K562 (cell line): ENCODE measurements at regions not wholly inside any gene's neighbourhood (a gene's known extent, or its start where the extent isn't known, plus 50 kb on each side); places are given as distances from the start of the nearest gene placed in this dataset.

ENCODE experiments used
- ATAC-seq: fragments of 200-7000 bp; cut with Tn5 transposase; 3 replicates; pipeline ENCODE4 v1.9.1; 2020; ENCODE audit warnings: moderate library complexity
- BruUV-seq: library from RNA; stranded (reverse); fragments of 400-500 nt; replicated peaks from 2 replicates; lab custom pipeline; 2021; lab: Mats Ljungman, UMichigan
- CTCF ChIA-PET: fragments of 300-600 bp; formaldehyde crosslinking; extraction: SDS; loops from one replicate; lab custom pipeline; 2021; ENCODE audit warnings: low intra/inter-chr PET ratio; lab: Yijun Ruan, JAX
- POLR2A ChIA-PET: fragments of 300-600, 350-650 bp; sonication (Branson Sonifier 250); formaldehyde crosslinking; extraction: SDS; loops from one replicate; lab custom pipeline; 2021; ENCODE audit warnings: antibody characterized with exemption, inconsistent platforms; lab: Yijun Ruan, JAX
- DNase-seq, 4 experiments: peaks; one replicate each; pipeline versions ENCODE4 v3.0.0 to v3.0.0-alpha.2; 2011 to 2018; ENCODE audit warnings: low spot score in 3 of 4, mixed read lengths in 3 of 4; ENCODE audit errors: extremely low read depth in 1 of 4
- FAIRE-seq: peaks from 2 replicates; lab custom pipeline; 2011; peaks lifted over from hg19 to GRCh38; lab: Jason Lieb, UNC
- H2AFZ ChIP-seq: 2 replicates; pipeline ENCODE4 v1.6.0; 2011; ENCODE audit warnings: low read depth, low read length, control low read depth, inconsistent platforms
- H3K27ac ChIP-seq: fragments of 200-600 bp; 3 replicates; pipeline ENCODE4 v1.8.0; 2011; ENCODE audit warnings: low read depth, mild to moderate bottlenecking, control low read depth, inconsistent platforms, low read length, moderate library complexity, mixed read lengths; ENCODE audit errors: extremely low read depth
- H3K27me3 ChIP-seq, 2 experiments: fragments of 300-600 bp in 1 of 2; 2 replicates in 1 of 2; 3 replicates in 1 of 2; pipeline versions ENCODE4 v1.6.0 to v1.8.0; 2011; ENCODE audit warnings: inconsistent platforms in 2 of 2, low read length in 2 of 2, mild to moderate bottlenecking in 1 of 2, mixed read lengths in 1 of 2, moderate library complexity in 1 of 2; ENCODE audit not compliant: control insufficient read depth in 2 of 2, insufficient read depth in 2 of 2
- H3K36me3 ChIP-seq: fragments of 300-600 bp; 3 replicates; pipeline ENCODE4 v1.8.0; 2011; ENCODE audit warnings: mild to moderate bottlenecking, low read length, inconsistent platforms; ENCODE audit not compliant: control insufficient read depth, insufficient read depth
- H3K4me1 ChIP-seq, 2 experiments: fragments of 200-600 bp in 1 of 2; replicated peaks in 1 of 2; 2 replicates in 1 of 2; 3 replicates in 1 of 2; pipeline versions ENCODE4 v1.5.1 to v1.8.0; 2011; ENCODE audit warnings: inconsistent platforms in 2 of 2, low read length in 2 of 2, mild to moderate bottlenecking in 1 of 2, mixed read lengths in 1 of 2, moderate library complexity in 1 of 2; ENCODE audit not compliant: control insufficient read depth in 2 of 2, insufficient read depth in 2 of 2
- H3K4me2 ChIP-seq: 2 replicates; pipeline ENCODE4 v1.6.1; 2011; ENCODE audit warnings: low read length, control low read depth, inconsistent platforms, mixed read lengths; ENCODE audit not compliant: insufficient read depth
- H3K4me3 ChIP-seq: fragments of 200-600 bp; sonication (generic), shearing (Covaris generic); 2 replicates; pipeline ENCODE4 v1.5.1; 2016; ENCODE audit warnings: control low read depth, inconsistent platforms
- H3K79me2 ChIP-seq: fragments of 200-600 bp; 3 replicates; pipeline ENCODE4 v1.8.0; 2011; ENCODE audit warnings: low read length, inconsistent platforms; ENCODE audit not compliant: control insufficient read depth, insufficient read depth
- H3K9ac ChIP-seq, 2 experiments: 2 replicates each; pipeline versions ENCODE4 v1.6.0 to v1.6.1; 2011; ENCODE audit warnings: low read depth in 2 of 2, low read length in 2 of 2, control low read depth in 1 of 2, inconsistent platforms in 1 of 2, mild to moderate bottlenecking in 1 of 2, mixed read lengths in 1 of 2; ENCODE audit not compliant: insufficient read depth in 1 of 2
- H3K9me1 ChIP-seq: one replicate; pipeline ENCODE4 v1.6.0; 2011; ENCODE audit warnings: inconsistent platforms, mild to moderate bottlenecking, low read length, moderate library complexity; ENCODE audit not compliant: control insufficient read depth, insufficient read depth
- H3K9me3 ChIP-seq: replicated peaks from 2 replicates; pipeline ENCODE4 v1.5.1; 2011; ENCODE audit warnings: low read depth, low read length, inconsistent platforms; ENCODE audit not compliant: control insufficient read depth, insufficient read depth
- H4K20me1 ChIP-seq: replicated peaks from 2 replicates; pipeline ENCODE4 v1.6.1; 2011; ENCODE audit warnings: low read length, inconsistent platforms, mixed read lengths; ENCODE audit not compliant: control insufficient read depth, insufficient read depth
- ETS1 ChIP-seq: conservative IDR thresholded peaks from 2 replicates; pipeline ENCODE4 v1.6.1; 2011; ENCODE audit warnings: low read depth, mild to moderate bottlenecking, low read length; ENCODE audit not compliant: control insufficient read depth
- IFI16 ChIP-seq: fragments of 250-450 bp; sonication (Bioruptor Pico); IDR thresholded peaks from 2 replicates; pipeline ENCODE4 v2.1.2; 2022; ENCODE audit warnings: mild to moderate bottlenecking, inconsistent platforms
- SRSF9 ChIP-seq: fragments of 200-400 bp; formaldehyde crosslinking; IDR thresholded peaks from 2 replicates; pipeline ENCODE4 v1.6.1; 2017; ENCODE audit warnings: low read depth, low read length, borderline replicate concordance
- TFAP4 ChIP-seq: sonication (generic); formaldehyde crosslinking; IDR thresholded peaks from 2 replicates; pipeline ENCODE4 v1.8.0; 2022; ENCODE audit warnings: missing genetic modification reagents, mild to moderate bottlenecking, moderate library complexity, borderline replicate concordance
- ZBTB40 ChIP-seq, 2 experiments: fragments of 450-650 bp in 1 of 2; sonication (generic) in 1 of 2; formaldehyde crosslinking in 1 of 2; IDR thresholded peaks; 2 replicates each; pipeline versions ENCODE4 v1.7.1 to v1.9.0; 2016 to 2022; ENCODE audit warnings: inconsistent platforms in 1 of 2, mild to moderate bottlenecking in 1 of 2, missing genetic modification reagents in 1 of 2
- ZNF124 ChIP-seq: sonication (generic); formaldehyde crosslinking; IDR thresholded peaks from 2 replicates; pipeline ENCODE4 v1.8.1; 2022; ENCODE audit warnings: missing genetic modification reagents
- ZNF143 ChIP-seq: sonication (generic); formaldehyde crosslinking; IDR thresholded peaks from 2 replicates; pipeline ENCODE4 v1.9.0; 2022; ENCODE audit warnings: mild to moderate bottlenecking, missing genetic modification reagents
- ZNF224 ChIP-seq: sonication (generic); formaldehyde crosslinking; IDR thresholded peaks from 2 replicates; pipeline ENCODE4 v1.8.0; 2022; ENCODE audit warnings: mild to moderate bottlenecking, missing genetic modification reagents
- ZNF511 ChIP-seq: sonication (generic); formaldehyde crosslinking; IDR thresholded peaks from 2 replicates; pipeline ENCODE4 v1.8.0; 2022; ENCODE audit warnings: mild to moderate bottlenecking, missing genetic modification reagents
- WGBS: fragments of 100-300 bp; shearing (Covaris generic); methylation state at CpG from one replicate; pipeline ENCODE4 v1.1.6; 2016; ENCODE audit warnings: low coverage, mixed read lengths; ENCODE audit not compliant: insufficient coverage; ENCODE audit errors: missing lambda C conversion rate; 5-methylcytosine and 5-hydroxymethylcytosine counted together
- in situ Hi-C: fragments of 300-500 bp; cut with MboI; formaldehyde crosslinking; loops from 4 replicates; pipeline ENCODE4 v1.15.0; 2018; ENCODE audit warnings: inconsistent platforms, mixed read lengths
- intact Hi-C: fragments of 100-400 bp; cut with micrococcal nuclease; formaldehyde crosslinking; loops from 2 replicates; pipeline ENCODE4 v1.14.2; 2022

GRCh38 chr18:76605341-76605929 lies 110.4 kb upstream of the ZNF516 start:
- DNase-seq (no peak), ATAC-seq (no peak), FAIRE-seq (no peak)
- Histone ChIP-seq H3K27ac (no peak overlapping the region), H3K4me3 (no peak overlapping the region), H3K9ac (no peak overlapping the region), H4K20me1 (no peaks in the 10 kb centered on the region), H3K9me1 (no peaks in the 10 kb centered on the region), H3K27me3 (peaks cover 0 to 5% of the 10 kb centered on the region in 2 experiments; a peak in 2 of 5 replicates), H3K9me3 (no peaks in the 10 kb centered on the region), H3K4me2 (no peak overlapping the region), H2AFZ (no peak overlapping the region), H3K36me3 (no peaks in the 10 kb centered on the region), H3K4me1 (no peaks in the 10 kb centered on the region), H3K79me2 (no peaks in the 10 kb centered on the region)
- intact Hi-C loops (no loop called here), in situ Hi-C loops (no loop called here)
- POLR2A ChIA-PET: interaction anchor here (0.7 kb wide), 1 partner anchor 9 kb away, joined by 3 read pairs; no protein-coding TSS in a partner anchor
- CTCF ChIA-PET: no interaction called here
- 1% methylated on average over 5 of the region's 5 CpGs for WGBS
- no TSS peak for BruUV-seq
- TF ChIP-seq ZNF143: no peak
- TF ChIP-seq IFI16 (CRISPR knock-in tag): no peak
- TF ChIP-seq ZNF124 (CRISPR knock-in tag): no peak
- TF ChIP-seq TFAP4 (CRISPR knock-in tag): no peak
- no peak for TF ChIP-seq SRSF9
- TF ChIP-seq ZNF224: no peak
- no peak for TF ChIP-seq ETS1
- TF ChIP-seq ZBTB40 (IDR thresholded peaks at IDR 0.05): no peak
- no peak for TF ChIP-seq ZBTB40 (CRISPR knock-in tag; IDR thresholded peaks at IDR 0.05)
- no peak for TF ChIP-seq ZNF511 (CRISPR knock-in tag)
